ENCODE measurements at regions not wholly inside any gene's neighbourhood (a gene's known extent, or its start where the extent isn't known, plus 50 kb on each side); places are given as distances from the start of the nearest gene placed in this dataset.

DNA sequence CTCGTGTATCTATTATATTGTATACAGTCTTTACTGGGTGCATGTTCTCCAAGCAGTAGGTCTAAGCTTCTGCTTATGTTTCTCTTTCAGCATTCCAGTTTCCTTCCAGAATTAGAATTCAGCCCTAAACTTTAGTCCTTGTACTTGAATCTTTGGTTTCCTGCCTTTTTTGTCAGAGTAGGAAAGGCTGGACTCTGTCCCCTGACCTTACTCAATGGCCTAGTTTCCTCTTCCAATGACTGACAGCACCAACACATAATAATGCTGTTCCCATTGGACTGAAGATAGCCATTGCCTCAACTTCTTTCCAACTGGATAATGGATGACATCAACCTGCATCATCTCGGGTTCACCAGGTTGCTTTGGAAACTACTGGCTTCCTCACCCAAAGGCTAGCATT lies 217.0 kb downstream of the FIGN start:
- no peak for TF ChIP-seq CTCF (IDR thresholded peaks at IDR 0.05; ENCODE audit: unreplicated experiment)

GRCh38 chr2:163515836-163516235 lies 220.0 kb downstream of the FIGN start:
- H3K36me3 Mint-ChIP-seq (ENCODE audit: insufficient read depth, unreplicated experiment): no peaks in the 10 kb centered on the region
- no peak overlapping the region for H3K27ac Mint-ChIP-seq (ENCODE audit: unreplicated experiment)
- H3K4me3 Mint-ChIP-seq (ENCODE audit: low read depth, unreplicated experiment): no peak overlapping the region
- TF ChIP-seq CTCF (IDR thresholded peaks at IDR 0.05; ENCODE audit: unreplicated experiment): no peak
- no TSS peak for BruUV-seq (replicated peaks)
- H3K4me1 Mint-ChIP-seq (ENCODE audit: low read depth, unreplicated experiment): no peaks in the 10 kb centered on the region
- peaks cover 2% of the 10 kb centered on the region for H3K9me3 Mint-ChIP-seq (ENCODE audit: low read depth, unreplicated experiment)
- intact Hi-C loops (cut with micrococcal nuclease; ENCODE audit: unreplicated experiment): no loop called here
- CTCF ChIA-PET: no interaction called here
- H3K27me3 Mint-ChIP-seq (ENCODE audit: unreplicated experiment): no peaks in the 10 kb centered on the region
- DNase-seq: no peak

More for the DNA sequence above, 217.0 kb downstream of the FIGN start:
- BruUV-seq (replicated peaks): no TSS peak
- Mint-ChIP-seq H3K36me3 (ENCODE audit: insufficient read depth, unreplicated experiment) (no peaks in the 10 kb centered on the region), H3K27ac (ENCODE audit: unreplicated experiment) (no peak overlapping the region), H3K4me1 (ENCODE audit: low read depth, unreplicated experiment) (no peaks in the 10 kb centered on the region), H3K27me3 (ENCODE audit: unreplicated experiment) (no peaks in the 10 kb centered on the region), H3K4me3 (ENCODE audit: low read depth, unreplicated experiment) (no peak overlapping the region), H3K9me3 (ENCODE audit: low read depth, unreplicated experiment) (peaks cover 8% of the 10 kb centered on the region)
- intact Hi-C loops (cut with micrococcal nuclease; ENCODE audit: unreplicated experiment): no loop called here
- DNase-seq: no peak
- CTCF ChIA-PET: no interaction called here

GRCh38 chr2:163505281-163505680 lies 230.5 kb downstream of the FIGN start:
- no peak for TF ChIP-seq CTCF (IDR thresholded peaks at IDR 0.05; ENCODE audit: unreplicated experiment)
- no peak for DNase-seq

DNA sequence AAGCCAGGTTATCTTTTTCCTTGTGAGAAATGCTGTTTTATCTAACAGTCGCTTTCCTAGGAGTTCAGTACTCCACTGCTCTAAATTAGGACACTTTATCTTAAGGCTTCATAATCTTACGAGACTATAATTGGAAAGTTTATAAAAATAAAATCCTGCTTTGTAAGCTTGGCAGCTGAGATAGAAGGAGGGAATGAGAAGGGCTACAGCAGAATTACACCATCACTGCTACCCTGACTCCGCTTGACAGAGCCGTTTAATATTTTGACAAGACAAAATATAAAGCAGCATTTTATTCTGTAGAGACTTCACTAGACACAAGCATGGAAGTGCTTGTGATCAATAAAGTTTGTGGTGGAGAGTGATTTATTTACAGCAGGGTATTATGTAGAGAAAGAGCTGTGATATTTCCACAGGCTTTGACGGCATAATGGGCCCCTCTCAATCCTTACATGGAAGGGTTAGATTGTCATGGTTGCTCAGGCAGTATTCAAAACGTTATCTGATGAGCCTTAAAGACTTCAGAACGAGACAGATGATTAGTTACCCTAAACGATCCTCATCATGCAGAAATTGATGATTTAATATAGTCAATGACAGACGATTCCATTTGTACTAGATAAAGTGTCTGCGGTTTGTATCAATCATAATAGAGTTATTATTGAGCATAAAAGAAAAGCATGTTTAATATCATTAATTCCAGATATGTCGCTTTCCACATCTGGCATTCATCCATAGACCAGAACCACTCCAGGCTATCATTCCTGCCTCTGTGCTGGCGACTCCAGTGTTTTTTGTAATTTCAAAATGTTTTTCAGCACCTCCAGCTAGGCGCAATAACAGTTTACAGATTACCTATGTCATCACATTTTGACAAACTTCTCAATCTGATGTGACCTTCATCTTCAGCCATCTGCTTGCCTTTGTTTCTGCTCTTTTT lies 242.2 kb downstream of the FIGN start:
- CTCF ChIA-PET: no interaction called here
- Mint-ChIP-seq H3K4me1 (ENCODE audit: low read depth, unreplicated experiment) (no peaks in the 10 kb centered on the region), H3K27me3 (ENCODE audit: unreplicated experiment) (peaks cover 5% of the 10 kb centered on the region), H3K4me3 (ENCODE audit: low read depth, unreplicated experiment) (no peak overlapping the region), H3K36me3 (ENCODE audit: insufficient read depth, unreplicated experiment) (no peaks in the 10 kb centered on the region), H3K27ac (ENCODE audit: unreplicated experiment) (no peak overlapping the region), H3K9me3 (ENCODE audit: low read depth, unreplicated experiment) (no peaks in the 10 kb centered on the region)
- DNase-seq: no peak
- intact Hi-C loops (cut with micrococcal nuclease; ENCODE audit: unreplicated experiment): no loop called here
- no peak for TF ChIP-seq CTCF (IDR thresholded peaks at IDR 0.05; ENCODE audit: unreplicated experiment)
- no TSS peak for BruUV-seq (replicated peaks)

More at GRCh38 chr2:163505281-163505680, 230.5 kb downstream of the FIGN start:
- Mint-ChIP-seq H3K9me3 (ENCODE audit: low read depth, unreplicated experiment) (peaks cover 3% of the 10 kb centered on the region), H3K4me3 (ENCODE audit: low read depth, unreplicated experiment) (no peak overlapping the region), H3K27ac (ENCODE audit: unreplicated experiment) (no peak overlapping the region), H3K36me3 (ENCODE audit: insufficient read depth, unreplicated experiment) (no peaks in the 10 kb centered on the region), H3K27me3 (ENCODE audit: unreplicated experiment) (peaks cover 1% of the 10 kb centered on the region), H3K4me1 (ENCODE audit: low read depth, unreplicated experiment) (no peaks in the 10 kb centered on the region)
- intact Hi-C loops (cut with micrococcal nuclease; ENCODE audit: unreplicated experiment): no loop called here
- BruUV-seq (replicated peaks): no TSS peak
- CTCF ChIA-PET: no interaction called here

Measured in Calu3 (cell line).